ENCODE measurements at regions not wholly inside any gene's neighbourhood (a gene's known extent, or its start where the extent isn't known, plus 50 kb on each side); places are given as distances from the start of the nearest gene placed in this dataset.

- no peak for DNase-seq
- H3K36me3 Mint-ChIP-seq (ENCODE audit: low read depth), result no peaks in the 10 kb centered on the region
- H3K4me3 Mint-ChIP-seq, result no peak overlapping the region
- no peak overlapping the region for H3K27ac Mint-ChIP-seq
- no peaks in the 10 kb centered on the region for H3K9me3 Mint-ChIP-seq
- no peak for TF ChIP-seq CTCF (IDR thresholded peaks at IDR 0.05)
- H3K4me1 Mint-ChIP-seq, result peaks cover 19% of the 10 kb centered on the region
- peaks cover 3% of the 10 kb centered on the region for H3K27me3 Mint-ChIP-seq (ENCODE audit: low read depth, poor library complexity)
These were observed 84.5 kb upstream of the MAPRE2 start for GRCh38 chr18:34956663-34957062.

GRCh38 chr18:34957119-34957863 lies 83.9 kb upstream of the MAPRE2 start:
- H3K4me3 Mint-ChIP-seq, result no peak overlapping the region
- no peaks in the 10 kb centered on the region for H3K36me3 Mint-ChIP-seq (ENCODE audit: low read depth)
- peaks cover 19% of the 10 kb centered on the region for H3K4me1 Mint-ChIP-seq

GRCh38 chr18:34957864-34958259 lies 83.4 kb upstream of the MAPRE2 start:
- DNase-seq, result no peak
- peaks cover 5% of the 10 kb centered on the region for H3K27me3 Mint-ChIP-seq (ENCODE audit: low read depth, poor library complexity)
- peaks cover 19% of the 10 kb centered on the region for H3K4me1 Mint-ChIP-seq
- no peak overlapping the region for H3K4me3 Mint-ChIP-seq
- no peaks in the 10 kb centered on the region for H3K9me3 Mint-ChIP-seq
- no peaks in the 10 kb centered on the region for H3K36me3 Mint-ChIP-seq (ENCODE audit: low read depth)
- no peak for TF ChIP-seq CTCF (IDR thresholded peaks at IDR 0.05)
- peak overlapping the region; percentile 11 for H3K27ac Mint-ChIP-seq

More at GRCh38 chr18:34957119-34957863, 83.9 kb upstream of the MAPRE2 start:
- Mint-ChIP-seq H3K9me3 (no peaks in the 10 kb centered on the region), H3K27me3 (ENCODE audit: low read depth, poor library complexity) (peaks cover 3% of the 10 kb centered on the region), H3K27ac (no peak overlapping the region)
- TF ChIP-seq CTCF (IDR thresholded peaks at IDR 0.05), result no peak
- DNase-seq, result no peak

GRCh38 chr18:34959211-34959829 lies 81.9 kb upstream of the MAPRE2 start:
- no peak for TF ChIP-seq CTCF (IDR thresholded peaks at IDR 0.05)
- no peak overlapping the region for H3K4me3 Mint-ChIP-seq
- no peak for DNase-seq
- H3K27me3 Mint-ChIP-seq (ENCODE audit: low read depth, poor library complexity), result peaks cover 5% of the 10 kb centered on the region
- H3K27ac Mint-ChIP-seq, result no peak overlapping the region
- no peaks in the 10 kb centered on the region for H3K36me3 Mint-ChIP-seq (ENCODE audit: low read depth)
- peaks cover 19% of the 10 kb centered on the region for H3K4me1 Mint-ChIP-seq
- no peaks in the 10 kb centered on the region for H3K9me3 Mint-ChIP-seq

GRCh38 chr18:34959989-34960388 lies 81.2 kb upstream of the MAPRE2 start:
- DNase-seq, result no peak
- no peak overlapping the region for H3K4me3 Mint-ChIP-seq
- peaks cover 3% of the 10 kb centered on the region for H3K27me3 Mint-ChIP-seq (ENCODE audit: low read depth, poor library complexity)
- H3K4me1 Mint-ChIP-seq, result peaks cover 19% of the 10 kb centered on the region
- no peaks in the 10 kb centered on the region for H3K9me3 Mint-ChIP-seq
- H3K27ac Mint-ChIP-seq, result no peak overlapping the region
- H3K36me3 Mint-ChIP-seq (ENCODE audit: low read depth), result no peaks in the 10 kb centered on the region
- no peak for TF ChIP-seq CTCF (IDR thresholded peaks at IDR 0.05)

- no peaks in the 10 kb centered on the region for H3K9me3 Mint-ChIP-seq
- no peaks in the 10 kb centered on the region for H3K4me1 Mint-ChIP-seq
- H3K27ac Mint-ChIP-seq, result no peak overlapping the region
- peaks cover 10% of the 10 kb centered on the region for H3K27me3 Mint-ChIP-seq (ENCODE audit: low read depth, poor library complexity)
- DNase-seq, result no peak
- no peak overlapping the region for H3K4me3 Mint-ChIP-seq
- no peaks in the 10 kb centered on the region for H3K36me3 Mint-ChIP-seq (ENCODE audit: low read depth)
- no peak for TF ChIP-seq CTCF (IDR thresholded peaks at IDR 0.05)
These were observed 76.1 kb upstream of the MAPRE2 start for GRCh38 chr18:34965108-34965507.

Measured in nephron progenitor cell (in vitro differentiated cells).